HepG2 (cell line): ENCODE measurements at regions not wholly inside any gene's neighbourhood (a gene's known extent, or its start where the extent isn't known, plus 50 kb on each side); places are given as distances from the start of the nearest gene placed in this dataset.

Source experiments
- ATAC-seq: fragments of 200-7000 bp; cut with Tn5 transposase; 3 replicates; pipeline ENCODE4 v1.9.1; 2020; ENCODE audit warnings: mild to moderate bottlenecking, moderate library complexity
- BruUV-seq: library from RNA; stranded (reverse); fragments of 400-500 nt; replicated peaks from 2 replicates; lab custom pipeline; 2021; lab: Mats Ljungman, UMichigan
- CTCF ChIA-PET: fragments of 300-600 bp; formaldehyde crosslinking; extraction: SDS; loops from one replicate; lab custom pipeline; 2021; ENCODE audit warnings: low total read pairs, inconsistent platforms, low intra/inter-chr PET ratio; lab: Yijun Ruan, JAX
- POLR2A ChIA-PET: fragments of 350-600 bp; sonication (Branson Sonifier 250); formaldehyde crosslinking; loops from one replicate; lab custom pipeline; 2020; ENCODE audit warnings: antibody characterized with exemption, inconsistent platforms; lab: Yijun Ruan, JAX
- DNase-seq: peaks from one replicate; pipeline ENCODE4 v3.0.0-alpha.2; 2015; ENCODE audit warnings: low spot score
- FAIRE-seq: peaks from 3 replicates; lab custom pipeline; 2011; peaks lifted over from hg19 to GRCh38; lab: Jason Lieb, UNC
- H2AFZ ChIP-seq: one replicate; pipeline ENCODE4 v1.6.1; 2011; ENCODE audit warnings: low read length, inconsistent platforms
- H3K27ac ChIP-seq: fragments of 300-600 bp; 3 replicates; pipeline ENCODE4 v1.8.0; 2011; ENCODE audit warnings: mixed run types, mild to moderate bottlenecking, mixed read lengths, low read length, inconsistent platforms; ENCODE audit not compliant: insufficient read depth; ENCODE audit errors: extremely low read length
- H3K27me3 ChIP-seq, 2 experiments: fragments of 200-600 bp in 1 of 2; 2 replicates in 1 of 2; 3 replicates in 1 of 2; pipeline versions ENCODE4 v1.6.0 to v1.8.0; 2011; ENCODE audit warnings: low read length in 2 of 2, mild to moderate bottlenecking in 2 of 2, moderate library complexity in 2 of 2, inconsistent platforms in 1 of 2; ENCODE audit not compliant: insufficient read depth in 2 of 2, control insufficient read depth in 1 of 2
- H3K36me3 ChIP-seq, 2 experiments: fragments of 200-600 bp in 1 of 2; replicated peaks in 1 of 2; 2 replicates in 1 of 2; 3 replicates in 1 of 2; pipeline versions ENCODE4 v1.5.1 to v1.8.0; 2011; ENCODE audit warnings: low read length in 2 of 2, inconsistent platforms in 1 of 2; ENCODE audit not compliant: insufficient read depth in 2 of 2, control insufficient read depth in 1 of 2
- H3K4me1 ChIP-seq: 2 replicates; pipeline ENCODE4 v1.5.1; 2012; ENCODE audit warnings: low read length, inconsistent platforms; ENCODE audit not compliant: insufficient read depth
- H3K4me2 ChIP-seq: 2 replicates; pipeline ENCODE4 v1.6.0; 2011; ENCODE audit warnings: low read depth, low read length, inconsistent platforms
- H3K4me3 ChIP-seq, 3 experiments: fragments of 200-600 bp in 1 of 3; sonication (generic), shearing (Covaris generic) in 1 of 3; replicated peaks in 1 of 3; 2 replicates each; pipeline ENCODE4 v1.5.1; 2011 to 2016; ENCODE audit warnings: low read length in 3 of 3, inconsistent platforms in 2 of 3, low read depth in 2 of 3, mild to moderate bottlenecking in 2 of 3, control low read depth in 1 of 3, mixed read lengths in 1 of 3; ENCODE audit not compliant: insufficient read depth in 1 of 3
- H3K79me2 ChIP-seq: one replicate; pipeline ENCODE4 v1.6.1; 2011; ENCODE audit warnings: low read length, inconsistent platforms; ENCODE audit not compliant: insufficient read depth
- H3K9ac ChIP-seq: 2 replicates; pipeline ENCODE4 v1.6.0; 2011; ENCODE audit warnings: mild to moderate bottlenecking, low read depth, low read length, inconsistent platforms; ENCODE audit not compliant: insufficient read depth
- H3K9me3 ChIP-seq: 2 replicates; pipeline ENCODE4 v1.5.1; 2012; ENCODE audit warnings: mild to moderate bottlenecking, low read length
- H4K20me1 ChIP-seq: 2 replicates; pipeline ENCODE4 v1.6.0; 2011; ENCODE audit warnings: inconsistent platforms, mild to moderate bottlenecking, low read length, moderate library complexity; ENCODE audit not compliant: insufficient read depth
- HDAC1 ChIP-seq: sonication (generic); formaldehyde crosslinking; IDR thresholded peaks from 2 replicates; pipeline ENCODE4 v1.5.1; 2020; ENCODE audit warnings: mild to moderate bottlenecking, missing genetic modification reagents
- NR0B2 ChIP-seq: sonication (generic); formaldehyde crosslinking; IDR thresholded peaks from 2 replicates; pipeline ENCODE4 v1.4.0; 2020; ENCODE audit warnings: mild to moderate bottlenecking, missing genetic modification reagents
- REPIN1 ChIP-seq: sonication (generic); formaldehyde crosslinking; IDR thresholded peaks from 2 replicates; pipeline ENCODE4 v1.8.0; 2022; ENCODE audit warnings: missing genetic modification reagents, low read depth, mild to moderate bottlenecking, borderline replicate concordance
- TEAD2 ChIP-seq: sonication (generic); formaldehyde crosslinking; IDR thresholded peaks from 2 replicates; pipeline ENCODE4 v1.9.0; 2021; ENCODE audit warnings: missing genetic modification reagents
- ZBTB7A ChIP-seq: sonication (generic); formaldehyde crosslinking; IDR thresholded peaks from 2 replicates; pipeline ENCODE4 v1.8.0; 2022; ENCODE audit warnings: mild to moderate bottlenecking, missing genetic modification reagents
- ZC3H13 ChIP-seq: sonication (generic); formaldehyde crosslinking; IDR thresholded peaks from 2 replicates; pipeline ENCODE4 v1.8.1; 2023; ENCODE audit warnings: mild to moderate bottlenecking, missing genetic modification reagents, moderate library complexity
- ZNF432 ChIP-seq: sonication (generic); formaldehyde crosslinking; IDR thresholded peaks from 2 replicates; pipeline ENCODE4 v1.5.0; 2020; ENCODE audit warnings: missing genetic modification reagents, mild to moderate bottlenecking, borderline replicate concordance
- WGBS: methylation state at CpG from one replicate; pipeline ENCODE4 v1.1.6; 2017; ENCODE audit warnings: low lambda C conversion rate; 5-methylcytosine and 5-hydroxymethylcytosine counted together
- in situ Hi-C: cut with HindIII; loops from 2 replicates; pipeline ENCODE4 v1.10.0; 2017; ENCODE audit warnings: low pct_unique_long_range_greater_than_20kb; ENCODE audit not compliant: extremely low pct_ligation_motif_present
- intact Hi-C: fragments of 100-400 bp; cut with micrococcal nuclease; formaldehyde crosslinking; loops from one replicate; pipeline ENCODE4 v1.10.0; 2022; ENCODE audit not compliant: unreplicated experiment
- TF ChIP-seq, protein P1 (sequence below): sonication (generic); formaldehyde crosslinking; IDR thresholded peaks from 2 replicates; pipeline ENCODE4 v1.5.1; 2020; ENCODE audit warnings: mild to moderate bottlenecking, missing genetic modification reagents, borderline replicate concordance

GRCh38 chr7:125020801-125021200, 91.2 kb upstream of the POT1 start:
- no peaks in the 10 kb centered on the region for H3K79me2 ChIP-seq
- 34% methylated on average over 4 of the region's 4 CpGs for WGBS
- ATAC-seq: no peak
- H4K20me1 ChIP-seq: no peaks in the 10 kb centered on the region
- in situ Hi-C loops: no loop called here
- H3K36me3 ChIP-seq: no peaks in the 10 kb centered on the region
- no peak overlapping the region for H3K4me2 ChIP-seq
- TF ChIP-seq NR0B2: no peak
- TF ChIP-seq, protein P1, sequence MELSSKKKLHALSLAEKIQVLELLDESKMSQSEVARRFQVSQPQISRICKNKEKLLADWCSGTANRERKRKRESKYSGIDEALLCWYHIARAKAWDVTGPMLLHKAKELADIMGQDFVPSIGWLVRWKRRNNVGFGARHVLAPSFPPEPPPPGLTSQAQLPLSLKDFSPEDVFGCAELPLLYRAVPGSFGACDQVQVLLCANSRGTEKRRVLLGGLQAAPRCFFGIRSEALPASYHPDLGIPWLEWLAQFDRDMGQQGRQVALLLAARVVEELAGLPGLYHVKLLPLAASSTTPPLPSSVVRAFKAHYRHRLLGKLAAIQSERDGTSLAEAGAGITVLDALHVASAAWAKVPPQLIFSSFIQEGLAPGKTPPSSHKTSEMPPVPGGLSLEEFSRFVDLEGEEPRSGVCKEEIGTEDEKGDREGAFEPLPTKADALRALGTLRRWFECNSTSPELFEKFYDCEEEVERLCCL (CRISPR knock-in tag): no peak
- no peak for TF ChIP-seq ZBTB7A (CRISPR knock-in tag)
- TF ChIP-seq ZNF432 (CRISPR knock-in tag): no peak
- TF ChIP-seq REPIN1 (CRISPR knock-in tag): no peak
- no peak for TF ChIP-seq TEAD2 (CRISPR knock-in tag)
- no peak for TF ChIP-seq HDAC1
- TF ChIP-seq ZC3H13 (CRISPR knock-in tag): no peak
- no peaks in the 10 kb centered on the region for H3K4me1 ChIP-seq
- POLR2A ChIA-PET: no interaction called here
- FAIRE-seq: no peak
- no peak overlapping the region for H3K9ac ChIP-seq
- CTCF ChIA-PET: no interaction called here
- no TSS peak for BruUV-seq
- intact Hi-C loops: no loop called here
- H3K27ac ChIP-seq: no peak overlapping the region
- H3K27me3 ChIP-seq: no peaks in the 10 kb centered on the region
- H3K4me3 ChIP-seq: no peak overlapping the region
- H3K9me3 ChIP-seq: no peaks in the 10 kb centered on the region
- H2AFZ ChIP-seq: no peak overlapping the region
- DNase-seq: no peak
